ENCODE measurements at regions not wholly inside any gene's neighbourhood (a gene's known extent, or its start where the extent isn't known, plus 50 kb on each side); places are given as distances from the start of the nearest gene placed in this dataset.

DNA sequence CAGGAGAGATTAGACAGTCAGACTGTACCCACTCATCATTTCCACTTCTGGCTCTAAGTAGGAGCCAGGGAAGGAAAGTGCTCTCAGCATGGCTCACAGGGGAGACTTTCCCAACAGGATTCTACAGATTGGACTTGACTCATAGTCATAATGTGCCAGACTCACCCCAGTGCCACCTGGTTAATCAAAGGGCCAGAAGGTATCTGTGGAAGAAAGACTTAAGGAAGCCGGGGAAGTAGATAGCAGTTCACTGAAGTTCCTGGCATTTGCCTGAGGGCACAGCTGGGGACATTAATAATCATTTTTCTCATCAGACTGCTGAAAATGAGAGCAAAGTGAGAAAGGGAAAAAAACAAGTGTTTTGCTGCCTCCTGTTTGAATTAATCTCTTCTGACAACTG, 717.5 kb downstream of the TUSC7 start:
- Histone ChIP-seq H3K36me3 (ENCODE audit: control insufficient read depth in 5 of 5, insufficient read depth in 5 of 5, low read length in 5 of 5) (no peaks in the 10 kb centered on the region), H3K27ac (ENCODE audit: low read depth, low read length) (no peak overlapping the region), H3K4me1 (ENCODE audit: control insufficient read depth in 5 of 5, insufficient read depth in 5 of 5, low read length in 5 of 5) (no peaks in the 10 kb centered on the region), H3K9ac (ENCODE audit: low read length in 5 of 5) (no peak overlapping the region), H3K9me3 (ENCODE audit: control insufficient read depth in 5 of 5, low read length in 5 of 5) (no peaks in the 10 kb centered on the region), H3K4me3 (ENCODE audit: low read depth in 1 of 5, low read length in 5 of 5) (no peak overlapping the region), H3K27me3 (ENCODE audit: control insufficient read depth in 5 of 5, insufficient read depth in 4 of 5, low read length in 5 of 5) (no peaks in the 10 kb centered on the region)

DNA sequence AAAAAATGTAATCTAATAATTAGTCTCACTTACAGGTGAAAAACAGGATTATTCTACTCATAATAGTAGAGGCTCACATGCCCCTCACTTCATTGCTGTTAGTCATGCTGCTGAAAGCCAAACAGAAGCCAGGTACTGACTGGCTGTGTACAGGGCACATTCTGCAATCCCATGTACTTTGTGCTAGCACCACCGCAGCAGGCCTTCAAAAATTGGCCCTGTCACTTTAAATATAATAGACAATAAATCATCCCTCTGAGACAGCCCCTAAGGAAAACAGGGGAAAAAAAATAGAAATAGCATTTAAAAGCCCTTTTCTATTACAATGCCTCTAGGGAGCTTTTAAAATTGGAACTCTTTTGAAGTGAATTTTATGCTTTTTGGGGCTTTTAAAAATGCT, 723.8 kb downstream of the TUSC7 start:
- H3K27ac ChIP-seq (ENCODE audit: low read depth, low read length): no peak overlapping the region
- H3K4me3 ChIP-seq (ENCODE audit: low read depth in 1 of 5, low read length in 5 of 5): no peak overlapping the region
- H3K36me3 ChIP-seq (ENCODE audit: control insufficient read depth in 5 of 5, insufficient read depth in 5 of 5, low read length in 5 of 5): no peaks in the 10 kb centered on the region
- H3K9me3 ChIP-seq (ENCODE audit: control insufficient read depth in 5 of 5, low read length in 5 of 5): no peaks in the 10 kb centered on the region
- H3K4me1 ChIP-seq (ENCODE audit: control insufficient read depth in 5 of 5, insufficient read depth in 5 of 5, low read length in 5 of 5): peaks cover 0 to 6% (median 0%) of the 10 kb centered on the region in 5 donors
- H3K9ac ChIP-seq (ENCODE audit: low read length in 5 of 5): no peak overlapping the region
- no peaks in the 10 kb centered on the region for H3K27me3 ChIP-seq (ENCODE audit: control insufficient read depth in 5 of 5, insufficient read depth in 4 of 5, low read length in 5 of 5)

DNA sequence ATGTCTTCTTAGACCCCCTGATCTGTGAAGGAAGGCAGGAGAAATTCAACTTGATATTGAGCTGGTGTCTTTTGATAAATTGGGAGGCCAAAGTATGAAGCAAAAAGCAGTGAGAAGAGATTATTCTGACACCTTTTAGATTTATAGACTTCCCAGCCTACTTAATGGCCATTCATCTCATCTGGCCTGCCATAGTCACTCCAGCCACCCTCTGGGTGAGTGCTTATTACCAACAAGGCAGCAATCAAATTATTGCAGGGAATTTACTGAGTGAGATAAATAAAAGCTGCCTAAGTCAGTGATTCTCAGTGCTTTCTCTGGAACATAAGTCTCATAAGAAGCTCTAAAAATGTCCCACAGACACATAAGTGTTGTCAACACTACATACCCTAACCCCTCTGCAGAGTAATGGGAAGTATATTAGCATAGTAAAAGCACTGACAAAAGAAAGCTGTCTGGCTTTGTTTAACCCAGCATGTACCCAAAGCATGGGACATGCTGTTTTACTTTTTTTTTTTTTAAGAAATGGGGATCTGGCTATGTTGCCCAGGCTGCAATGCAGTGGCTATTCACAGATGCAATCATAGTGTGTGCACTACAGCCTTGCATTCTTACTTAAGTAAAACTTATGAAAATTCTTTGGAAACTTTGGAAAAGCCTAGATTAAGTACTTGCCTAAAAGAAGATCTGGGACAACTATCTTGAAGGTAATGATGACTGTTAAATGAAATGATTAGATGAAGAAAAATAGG, 725.3 kb downstream of the TUSC7 start:
- no peak overlapping the region for H3K4me3 ChIP-seq (ENCODE audit: low read depth in 1 of 5, low read length in 5 of 5)
- H3K4me1 ChIP-seq (ENCODE audit: control insufficient read depth in 5 of 5, insufficient read depth in 5 of 5, low read length in 5 of 5): peaks cover 0 to 11% (median 0%) of the 10 kb centered on the region in 5 donors
- no peak overlapping the region for H3K27ac ChIP-seq (ENCODE audit: low read depth, low read length)
- no peaks in the 10 kb centered on the region for H3K36me3 ChIP-seq (ENCODE audit: control insufficient read depth in 5 of 5, insufficient read depth in 5 of 5, low read length in 5 of 5)
- H3K9me3 ChIP-seq (ENCODE audit: control insufficient read depth in 5 of 5, low read length in 5 of 5): no peaks in the 10 kb centered on the region
- no peak overlapping the region for H3K9ac ChIP-seq (ENCODE audit: low read length in 5 of 5)
- H3K27me3 ChIP-seq (ENCODE audit: control insufficient read depth in 5 of 5, insufficient read depth in 4 of 5, low read length in 5 of 5): no peaks in the 10 kb centered on the region

DNA sequence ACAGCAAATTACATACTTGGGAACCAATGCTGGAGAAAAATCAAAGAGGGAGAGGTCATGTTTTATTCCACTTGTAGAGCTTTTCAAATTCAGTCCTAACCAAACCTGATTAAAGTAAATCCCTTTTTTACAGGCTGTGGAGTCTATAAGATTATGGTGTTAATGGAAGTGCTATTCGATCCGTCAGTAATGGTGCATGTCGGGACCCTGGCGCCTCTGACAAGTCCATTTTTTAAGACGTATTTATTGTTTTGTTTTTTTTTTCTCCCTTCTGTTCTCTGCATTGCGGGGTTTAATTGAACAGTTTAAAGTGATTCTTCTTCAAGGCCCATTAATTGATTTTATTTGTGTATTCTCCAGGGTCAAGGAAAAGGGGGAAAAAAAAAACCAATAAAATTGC, 725.9 kb downstream of the TUSC7 start:
- no peak overlapping the region for H3K4me3 ChIP-seq (ENCODE audit: low read depth in 1 of 5, low read length in 5 of 5)
- H3K9me3 ChIP-seq (ENCODE audit: control insufficient read depth in 5 of 5, low read length in 5 of 5): no peaks in the 10 kb centered on the region
- H3K9ac ChIP-seq (ENCODE audit: low read length in 5 of 5): no peak overlapping the region
- H3K27ac ChIP-seq (ENCODE audit: low read depth, low read length): no peak overlapping the region
- H3K4me1 ChIP-seq (ENCODE audit: control insufficient read depth in 5 of 5, insufficient read depth in 5 of 5, low read length in 5 of 5): peaks cover 0 to 15% (median 2%) of the 10 kb centered on the region in 5 donors
- H3K36me3 ChIP-seq (ENCODE audit: control insufficient read depth in 5 of 5, insufficient read depth in 5 of 5, low read length in 5 of 5): no peaks in the 10 kb centered on the region
- no peaks in the 10 kb centered on the region for H3K27me3 ChIP-seq (ENCODE audit: control insufficient read depth in 5 of 5, insufficient read depth in 4 of 5, low read length in 5 of 5)

DNA sequence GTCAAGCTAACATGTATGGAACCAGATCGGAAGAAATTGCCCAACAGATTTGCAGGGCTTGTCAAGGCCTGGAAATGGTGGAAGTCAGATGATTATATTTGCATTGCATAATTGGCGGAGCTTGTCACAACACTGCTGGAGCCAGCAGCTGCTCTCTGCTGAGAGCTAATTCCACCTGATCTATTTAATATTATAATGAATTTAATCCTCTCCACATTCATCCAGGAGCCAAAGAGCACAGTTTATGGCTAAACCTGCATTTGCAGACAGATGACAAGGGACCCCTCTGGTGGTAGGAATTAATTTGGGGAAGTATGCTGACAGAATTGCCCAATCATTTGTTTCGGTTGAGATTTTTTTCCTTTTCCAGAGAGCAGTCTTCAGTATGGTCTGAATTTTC, 730.2 kb downstream of the TUSC7 start:
- H3K4me1 ChIP-seq (ENCODE audit: control insufficient read depth in 5 of 5, insufficient read depth in 5 of 5, low read length in 5 of 5): peaks cover 0 to 10% (median 2%) of the 10 kb centered on the region in 5 donors
- no peaks in the 10 kb centered on the region for H3K27me3 ChIP-seq (ENCODE audit: control insufficient read depth in 5 of 5, insufficient read depth in 4 of 5, low read length in 5 of 5)
- H3K4me3 ChIP-seq (ENCODE audit: low read depth in 1 of 5, low read length in 5 of 5): no peak overlapping the region
- H3K9me3 ChIP-seq (ENCODE audit: control insufficient read depth in 5 of 5, low read length in 5 of 5): no peaks in the 10 kb centered on the region
- H3K27ac ChIP-seq (ENCODE audit: low read depth, low read length): no peak overlapping the region
- no peak overlapping the region for H3K9ac ChIP-seq (ENCODE audit: low read length in 5 of 5)
- no peaks in the 10 kb centered on the region for H3K36me3 ChIP-seq (ENCODE audit: control insufficient read depth in 5 of 5, insufficient read depth in 5 of 5, low read length in 5 of 5)

DNA sequence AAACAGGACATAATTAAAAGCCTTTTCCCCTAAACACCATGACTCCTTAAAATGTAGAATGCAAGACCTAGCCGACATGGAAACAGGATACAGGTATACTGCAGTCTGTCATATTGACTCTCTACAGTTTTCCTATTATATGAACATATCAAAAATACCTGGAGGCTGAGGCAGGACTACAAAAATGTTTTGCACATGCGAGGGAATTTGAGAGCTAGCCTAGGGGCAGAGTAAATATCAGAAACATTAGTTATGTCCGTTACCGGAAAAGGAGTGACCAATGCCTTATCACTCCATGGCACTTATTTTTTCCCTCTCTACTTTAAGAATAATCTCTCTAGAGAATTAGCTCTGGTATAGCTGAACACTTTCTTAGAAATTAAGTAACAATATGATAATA, 732.3 kb downstream of the TUSC7 start:
- Histone ChIP-seq H3K4me3 (ENCODE audit: low read depth in 1 of 5, low read length in 5 of 5) (no peak overlapping the region), H3K4me1 (ENCODE audit: control insufficient read depth in 5 of 5, insufficient read depth in 5 of 5, low read length in 5 of 5) (peaks cover 0 to 10% (median 2%) of the 10 kb centered on the region in 5 donors), H3K9ac (ENCODE audit: low read length in 5 of 5) (no peak overlapping the region), H3K27ac (ENCODE audit: low read depth, low read length) (no peak overlapping the region), H3K9me3 (ENCODE audit: control insufficient read depth in 5 of 5, low read length in 5 of 5) (no peaks in the 10 kb centered on the region), H3K27me3 (ENCODE audit: control insufficient read depth in 5 of 5, insufficient read depth in 4 of 5, low read length in 5 of 5) (no peaks in the 10 kb centered on the region), H3K36me3 (ENCODE audit: control insufficient read depth in 5 of 5, insufficient read depth in 5 of 5, low read length in 5 of 5) (no peaks in the 10 kb centered on the region)

DNA sequence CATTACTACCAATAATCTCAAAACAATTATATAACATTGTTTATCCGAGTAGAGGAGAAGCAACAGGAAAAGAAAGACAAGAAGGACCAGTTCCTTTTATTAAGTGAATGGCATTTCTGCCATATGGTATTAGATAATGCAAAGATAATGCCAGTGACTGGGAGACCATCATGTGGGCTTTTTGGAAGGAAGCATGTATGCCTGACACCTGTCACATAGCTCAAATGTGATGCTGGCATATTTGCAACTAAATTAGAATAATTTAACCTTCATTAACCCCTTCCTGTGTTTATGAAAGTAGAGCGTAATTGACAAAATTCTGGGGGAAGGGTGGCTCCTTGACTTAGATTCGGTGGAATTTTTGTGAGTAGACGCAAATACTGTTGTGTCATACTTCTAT, 733.0 kb downstream of the TUSC7 start:
- no peaks in the 10 kb centered on the region for H3K36me3 ChIP-seq (ENCODE audit: control insufficient read depth in 5 of 5, insufficient read depth in 5 of 5, low read length in 5 of 5)
- H3K4me1 ChIP-seq (ENCODE audit: control insufficient read depth in 5 of 5, insufficient read depth in 5 of 5, low read length in 5 of 5): peaks cover 0 to 10% (median 2%) of the 10 kb centered on the region in 5 donors
- H3K9ac ChIP-seq (ENCODE audit: low read length in 5 of 5): no peak overlapping the region
- no peaks in the 10 kb centered on the region for H3K27me3 ChIP-seq (ENCODE audit: control insufficient read depth in 5 of 5, insufficient read depth in 4 of 5, low read length in 5 of 5)
- no peak overlapping the region for H3K4me3 ChIP-seq (ENCODE audit: low read depth in 1 of 5, low read length in 5 of 5)
- no peaks in the 10 kb centered on the region for H3K9me3 ChIP-seq (ENCODE audit: control insufficient read depth in 5 of 5, low read length in 5 of 5)
- H3K27ac ChIP-seq (ENCODE audit: low read depth, low read length): no peak overlapping the region

DNA sequence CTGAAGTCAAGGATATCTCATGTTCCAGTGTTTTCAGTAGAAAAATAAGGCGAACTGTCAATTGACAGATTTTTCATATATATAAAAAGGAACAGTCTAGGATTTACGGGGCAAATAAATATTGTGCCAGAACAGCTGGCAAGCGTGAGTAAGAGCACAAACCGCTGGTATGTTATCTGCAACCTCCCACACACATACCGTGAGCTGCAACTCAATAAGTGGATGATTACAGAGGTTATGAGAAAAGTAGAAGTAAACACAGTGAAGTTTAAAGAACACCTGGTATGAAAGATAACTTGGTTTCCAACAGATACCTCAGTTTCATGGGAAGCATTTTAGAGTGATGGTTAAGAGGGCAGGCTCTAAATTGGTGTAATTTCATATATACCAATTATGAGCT, 733.4 kb downstream of the TUSC7 start:
- Histone ChIP-seq H3K9me3 (ENCODE audit: control insufficient read depth in 5 of 5, low read length in 5 of 5) (no peaks in the 10 kb centered on the region), H3K9ac (ENCODE audit: low read length in 5 of 5) (no peak overlapping the region), H3K4me3 (ENCODE audit: low read depth in 1 of 5, low read length in 5 of 5) (no peak overlapping the region), H3K27me3 (ENCODE audit: control insufficient read depth in 5 of 5, insufficient read depth in 4 of 5, low read length in 5 of 5) (no peaks in the 10 kb centered on the region), H3K36me3 (ENCODE audit: control insufficient read depth in 5 of 5, insufficient read depth in 5 of 5, low read length in 5 of 5) (no peaks in the 10 kb centered on the region), H3K4me1 (ENCODE audit: control insufficient read depth in 5 of 5, insufficient read depth in 5 of 5, low read length in 5 of 5) (peaks cover 0 to 10% (median 2%) of the 10 kb centered on the region in 5 donors), H3K27ac (ENCODE audit: low read depth, low read length) (no peak overlapping the region)

DNA sequence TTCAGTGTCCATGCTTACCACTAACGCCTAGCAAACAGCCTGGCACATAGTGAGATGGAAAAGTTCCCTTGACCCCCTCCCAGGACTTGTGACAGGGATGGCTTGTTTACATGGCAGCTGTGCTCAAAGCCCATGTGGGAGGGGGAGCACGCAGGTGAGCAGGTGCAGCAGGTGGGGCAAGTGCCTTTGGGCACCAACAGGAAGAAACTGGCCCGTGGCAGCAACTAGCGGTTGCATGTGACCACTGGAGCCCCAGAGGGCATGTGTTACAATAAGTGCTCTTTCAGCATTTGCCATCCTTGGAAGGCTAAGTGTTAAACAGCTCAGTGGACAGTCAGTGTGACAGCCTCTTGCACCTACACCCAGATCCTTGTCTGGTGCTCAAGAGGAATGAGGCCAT, 734.6 kb downstream of the TUSC7 start:
- Histone ChIP-seq H3K36me3 (ENCODE audit: control insufficient read depth in 5 of 5, insufficient read depth in 5 of 5, low read length in 5 of 5) (no peaks in the 10 kb centered on the region), H3K27me3 (ENCODE audit: control insufficient read depth in 5 of 5, insufficient read depth in 4 of 5, low read length in 5 of 5) (no peaks in the 10 kb centered on the region), H3K27ac (ENCODE audit: low read depth, low read length) (no peak overlapping the region), H3K4me3 (ENCODE audit: low read depth in 1 of 5, low read length in 5 of 5) (no peak overlapping the region), H3K9ac (ENCODE audit: low read length in 5 of 5) (no peak overlapping the region), H3K4me1 (ENCODE audit: control insufficient read depth in 5 of 5, insufficient read depth in 5 of 5, low read length in 5 of 5) (peaks cover 0 to 10% (median 2%) of the 10 kb centered on the region in 5 donors), H3K9me3 (ENCODE audit: control insufficient read depth in 5 of 5, low read length in 5 of 5) (no peaks in the 10 kb centered on the region)

DNA sequence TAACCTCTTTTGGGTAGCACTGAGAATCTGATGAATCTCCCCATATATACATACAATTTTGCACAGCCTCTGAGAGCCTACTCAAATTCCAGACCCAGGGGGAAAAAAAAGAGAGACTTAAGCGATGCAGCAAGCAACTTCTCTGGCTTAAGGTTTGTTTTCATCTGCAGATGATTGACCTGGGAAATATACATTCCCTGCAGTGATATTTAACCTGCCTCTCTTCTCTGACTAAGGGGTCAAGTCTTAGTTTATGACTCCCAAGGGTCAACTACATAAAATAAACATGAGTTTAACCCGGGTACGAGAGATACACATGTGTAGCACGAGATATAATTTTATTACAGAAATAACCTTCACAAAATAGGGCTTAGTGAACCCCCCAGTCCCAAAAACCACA, 737.8 kb downstream of the TUSC7 start:
- no peaks in the 10 kb centered on the region for H3K4me1 ChIP-seq (ENCODE audit: control insufficient read depth in 5 of 5, insufficient read depth in 5 of 5, low read length in 5 of 5)

More for the DNA sequence above, 737.8 kb downstream of the TUSC7 start:
- Histone ChIP-seq H3K36me3 (ENCODE audit: control insufficient read depth in 5 of 5, insufficient read depth in 5 of 5, low read length in 5 of 5) (no peaks in the 10 kb centered on the region), H3K27me3 (ENCODE audit: control insufficient read depth in 5 of 5, insufficient read depth in 4 of 5, low read length in 5 of 5) (no peaks in the 10 kb centered on the region), H3K27ac (ENCODE audit: low read depth, low read length) (no peak overlapping the region), H3K9me3 (ENCODE audit: control insufficient read depth in 5 of 5, low read length in 5 of 5) (no peaks in the 10 kb centered on the region), H3K9ac (ENCODE audit: low read length in 5 of 5) (no peak overlapping the region), H3K4me3 (ENCODE audit: low read depth in 1 of 5, low read length in 5 of 5) (no peak overlapping the region)

All from subcutaneous abdominal adipose tissue (tissue), 5 donors.